SK-N-SH treated with all-trans-retinoic acid at 6 μM for 48 hours (cell line): ENCODE measurements at regions not wholly inside any gene's neighbourhood (a gene's known extent, or its start where the extent isn't known, plus 50 kb on each side); places are given as distances from the start of the nearest gene placed in this dataset.
"Not testable (repeated sequence)": the region's sequence is repeated elsewhere in the genome, so short reads cannot be mapped to it uniquely, and the experiment has no call there.

Experiments used
- ATAC-seq: fragments of 200-7000 bp; cut with Tn5 transposase; 3 replicates; pipeline ENCODE4 v1.9.1; 2020; ENCODE audit warnings: mild to moderate bottlenecking, moderate library complexity
- ARNTL ChIP-seq: fragments of 450-650 bp; formaldehyde crosslinking; IDR thresholded peaks from 2 replicates; pipeline ENCODE4 v1.5.0; 2020; ENCODE audit warnings: low read depth, mild to moderate bottlenecking, moderate library complexity, borderline replicate concordance
- BACH2 ChIP-seq: fragments of 250-450 bp; sonication (Bioruptor Pico); IDR thresholded peaks from 2 replicates; pipeline ENCODE4 v1.9.0; 2021; ENCODE audit warnings: mild to moderate bottlenecking, borderline replicate concordance
- CREB5 ChIP-seq: fragments of 250-450 bp; sonication (Bioruptor Pico); IDR thresholded peaks from 2 replicates; pipeline ENCODE4 v1.5.1; 2020; ENCODE audit warnings: low read depth, mild to moderate bottlenecking, moderate library complexity
- CSDC2 ChIP-seq: fragments of 250-450 bp; sonication (Bioruptor Pico); IDR thresholded peaks from 2 replicates; pipeline ENCODE4 v1.5.0; 2020; ENCODE audit warnings: mild to moderate bottlenecking, moderate library complexity
- CSRNP3 ChIP-seq: fragments of 250-450 bp; sonication (Bioruptor Pico); IDR thresholded peaks from 2 replicates; pipeline ENCODE4 v1.5.1; 2021; ENCODE audit warnings: mild to moderate bottlenecking, moderate library complexity
- ESRRG ChIP-seq: fragments of 250-450 bp; sonication (Bioruptor Pico); IDR thresholded peaks from 2 replicates; pipeline ENCODE4 v1.6.1; 2021; ENCODE audit warnings: mild to moderate bottlenecking
- GLIS3 ChIP-seq: fragments of 250-450 bp; sonication (Bioruptor Pico); IDR thresholded peaks from 2 replicates; pipeline ENCODE4 v1.5.0; 2020; ENCODE audit warnings: mild to moderate bottlenecking, moderate library complexity
- OSR1 ChIP-seq: fragments of 250-450 bp; sonication (Bioruptor Pico); IDR thresholded peaks from 2 replicates; pipeline ENCODE4 v1.8.0; 2022; ENCODE audit warnings: moderate library complexity, mild to moderate bottlenecking, inconsistent platforms
- PPARA ChIP-seq: fragments of 250-450 bp; sonication (Bioruptor Pico); IDR thresholded peaks from 2 replicates; pipeline ENCODE4 v1.5.0; 2020; ENCODE audit warnings: mild to moderate bottlenecking, borderline replicate concordance
- RARB ChIP-seq: fragments of 250-450 bp; sonication (Bioruptor Pico); IDR thresholded peaks from 2 replicates; pipeline ENCODE4 v1.8.0; 2021; ENCODE audit warnings: mild to moderate bottlenecking, moderate library complexity
- SNAI2 ChIP-seq: fragments of 250-450 bp; sonication (Bioruptor Pico); IDR thresholded peaks from 2 replicates; pipeline ENCODE4 v1.5.0; 2020; ENCODE audit warnings: mild to moderate bottlenecking, moderate library complexity
- TCF4 ChIP-seq: fragments of 250-450 bp; sonication (Bioruptor Pico); IDR thresholded peaks from 2 replicates; pipeline ENCODE4 v1.8.0; 2021; ENCODE audit warnings: mild to moderate bottlenecking, moderate library complexity, borderline replicate concordance
- TOX ChIP-seq: fragments of 250-450 bp; sonication (Bioruptor Pico); IDR thresholded peaks from 2 replicates; pipeline ENCODE4 v1.8.0; 2021; ENCODE audit warnings: mild to moderate bottlenecking, moderate library complexity, borderline replicate concordance
- TSHZ2 ChIP-seq: fragments of 250-450 bp; sonication (Bioruptor Pico); IDR thresholded peaks from 2 replicates; pipeline ENCODE4 v1.5.0; 2020; ENCODE audit warnings: mild to moderate bottlenecking, moderate library complexity
- ZC3H10 ChIP-seq: fragments of 250-450 bp; sonication (Bioruptor Pico); IDR thresholded peaks from 2 replicates; pipeline ENCODE4 v1.5.1; 2021; ENCODE audit warnings: mild to moderate bottlenecking, moderate library complexity
- ZFP3 ChIP-seq: fragments of 250-450 bp; sonication (Bioruptor Pico); IDR thresholded peaks from 2 replicates; pipeline ENCODE4 v1.5.0; 2020; ENCODE audit warnings: mild to moderate bottlenecking, moderate library complexity
- ZFP30 ChIP-seq: fragments of 450-650 bp; formaldehyde crosslinking; IDR thresholded peaks from 2 replicates; pipeline ENCODE4 v1.5.0; 2022; ENCODE audit warnings: mild to moderate bottlenecking, moderate library complexity
- ZNF565 ChIP-seq: fragments of 450-650 bp; formaldehyde crosslinking; conservative IDR thresholded peaks from 2 replicates; pipeline ENCODE4 v1.5.0; 2020; ENCODE audit warnings: low read depth, mild to moderate bottlenecking, moderate library complexity
- ZNF70 ChIP-seq: fragments of 450-650 bp; formaldehyde crosslinking; IDR thresholded peaks from 2 replicates; pipeline ENCODE4 v1.5.0; 2020; ENCODE audit warnings: mild to moderate bottlenecking, moderate library complexity
- TF ChIP-seq, protein P1 (sequence below): fragments of 250-450 bp; sonication (Bioruptor Pico); IDR thresholded peaks from 2 replicates; pipeline ENCODE4 v1.8.0; 2020; ENCODE audit warnings: mild to moderate bottlenecking, moderate library complexity, borderline replicate concordance

- TF ChIP-seq ZFP3 (CRISPR knock-in tag): no peak
- no peak for TF ChIP-seq SNAI2 (CRISPR knock-in tag)
- TF ChIP-seq CSDC2 (CRISPR knock-in tag): no peak
- TF ChIP-seq ZFP30 (CRISPR knock-in tag): no peak
- no peak for TF ChIP-seq GLIS3 (CRISPR knock-in tag)
- no peak for TF ChIP-seq ZC3H10 (CRISPR knock-in tag)
Measured at GRCh38 chr7:81150951-81151361, 232.1 kb upstream of the SEMA3C start.

DNA sequence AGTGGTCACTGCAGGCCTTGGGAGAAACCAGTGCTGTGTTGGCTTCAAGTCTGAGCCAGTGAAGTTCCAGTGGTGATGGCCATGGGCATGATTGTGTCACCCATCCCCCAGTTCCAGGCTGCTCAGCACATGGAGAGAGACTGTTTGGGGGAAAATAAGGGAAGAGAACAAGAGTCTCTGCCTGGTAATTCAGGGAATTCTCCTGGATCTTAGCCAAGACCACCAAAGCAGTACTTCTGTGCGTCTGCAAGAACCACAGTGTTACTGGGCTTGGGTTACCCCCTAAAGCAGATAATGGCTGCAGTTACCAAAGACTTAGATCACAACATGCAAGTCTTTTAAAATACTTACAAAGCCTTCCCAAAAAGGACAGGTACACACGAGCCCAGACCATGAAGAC, 225.0 kb upstream of the SEMA3C start:
- no peak for TF ChIP-seq CSRNP3
- no peak for TF ChIP-seq ZNF70
- TF ChIP-seq RARB (CRISPR knock-in tag): no peak
- TF ChIP-seq, protein P1, sequence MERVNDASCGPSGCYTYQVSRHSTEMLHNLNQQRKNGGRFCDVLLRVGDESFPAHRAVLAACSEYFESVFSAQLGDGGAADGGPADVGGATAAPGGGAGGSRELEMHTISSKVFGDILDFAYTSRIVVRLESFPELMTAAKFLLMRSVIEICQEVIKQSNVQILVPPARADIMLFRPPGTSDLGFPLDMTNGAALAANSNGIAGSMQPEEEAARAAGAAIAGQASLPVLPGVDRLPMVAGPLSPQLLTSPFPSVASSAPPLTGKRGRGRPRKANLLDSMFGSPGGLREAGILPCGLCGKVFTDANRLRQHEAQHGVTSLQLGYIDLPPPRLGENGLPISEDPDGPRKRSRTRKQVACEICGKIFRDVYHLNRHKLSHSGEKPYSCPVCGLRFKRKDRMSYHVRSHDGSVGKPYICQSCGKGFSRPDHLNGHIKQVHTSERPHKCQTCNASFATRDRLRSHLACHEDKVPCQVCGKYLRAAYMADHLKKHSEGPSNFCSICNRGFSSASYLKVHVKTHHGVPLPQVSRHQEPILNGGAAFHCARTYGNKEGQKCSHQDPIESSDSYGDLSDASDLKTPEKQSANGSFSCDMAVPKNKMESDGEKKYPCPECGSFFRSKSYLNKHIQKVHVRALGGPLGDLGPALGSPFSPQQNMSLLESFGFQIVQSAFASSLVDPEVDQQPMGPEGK: no peak
- TF ChIP-seq TSHZ2 (CRISPR knock-in tag): no peak
- no peak for TF ChIP-seq GLIS3 (CRISPR knock-in tag)
- TF ChIP-seq, all 23 proteins: peak for 0

More at GRCh38 chr7:81150951-81151361, 232.1 kb upstream of the SEMA3C start:
- ATAC-seq: peak; percentile 79

GRCh38 chr7:81141257-81142205, 222.7 kb upstream of the SEMA3C start:
- ATAC-seq: not testable (repeated sequence)

More for the DNA sequence above, 225.0 kb upstream of the SEMA3C start:
- ATAC-seq: no peak

GRCh38 chr7:81140775-81141174, 221.9 kb upstream of the SEMA3C start:
- no peak for ATAC-seq

GRCh38 chr7:81140252-81140651, 221.4 kb upstream of the SEMA3C start:
- no peak for ATAC-seq
- no peak for TF ChIP-seq ZNF565 (CRISPR knock-in tag)
- no peak for TF ChIP-seq ESRRG (CRISPR knock-in tag)
- no peak for TF ChIP-seq ZFP30 (CRISPR knock-in tag)
- no peak for TF ChIP-seq TOX (CRISPR knock-in tag)
- no peak for TF ChIP-seq ZNF70
- TF ChIP-seq RARB (CRISPR knock-in tag): no peak
- TF ChIP-seq ARNTL (CRISPR knock-in tag): no peak
- no peak for TF ChIP-seq PPARA (CRISPR knock-in tag)
- no peak for TF ChIP-seq TCF4
- no peak for TF ChIP-seq ZFP3 (CRISPR knock-in tag)
- TF ChIP-seq GLIS3 (CRISPR knock-in tag): no peak
- TF ChIP-seq BACH2 (CRISPR knock-in tag): no peak
- TF ChIP-seq CSDC2 (CRISPR knock-in tag): no peak
- no peak for TF ChIP-seq CREB5 (CRISPR knock-in tag)
- TF ChIP-seq, protein P1: no peak
- TF ChIP-seq OSR1: no peak
- TF ChIP-seq SNAI2 (CRISPR knock-in tag): no peak
- TF ChIP-seq ZC3H10 (CRISPR knock-in tag): no peak

More at GRCh38 chr7:81140775-81141174, 221.9 kb upstream of the SEMA3C start:
- no peak for TF ChIP-seq BACH2 (CRISPR knock-in tag)
